IPS-18a (cell line): ENCODE measurements at regions not wholly inside any gene's neighbourhood (a gene's known extent, or its start where the extent isn't known, plus 50 kb on each side); places are given as distances from the start of the nearest gene placed in this dataset.

Experiments used
- H3K27ac ChIP-seq: one replicate; pipeline ENCODE4 v1.5.1; 2013; ENCODE audit warnings: low read length
- H3K27me3 ChIP-seq: one replicate; pipeline ENCODE4 v1.6.1; 2013; ENCODE audit warnings: mild to moderate bottlenecking, low read length; ENCODE audit not compliant: control insufficient read depth, insufficient read depth
- H3K36me3 ChIP-seq: one replicate; pipeline ENCODE4 v1.6.1; 2013; ENCODE audit warnings: low read depth, low read length; ENCODE audit not compliant: control insufficient read depth
- H3K4me1 ChIP-seq: one replicate; pipeline ENCODE4 v1.6.1; 2013; ENCODE audit warnings: low read depth, low read length; ENCODE audit not compliant: control insufficient read depth
- H3K4me3 ChIP-seq: one replicate; pipeline ENCODE4 v1.5.1; 2013; ENCODE audit warnings: low read length
- H3K9ac ChIP-seq: one replicate; pipeline ENCODE4 v1.6.1; 2013; ENCODE audit warnings: mild to moderate bottlenecking, low read length, moderate library complexity
- H3K9me3 ChIP-seq: one replicate; pipeline ENCODE4 v1.6.1; 2013; ENCODE audit warnings: low read depth, low read length; ENCODE audit not compliant: control insufficient read depth

DNA sequence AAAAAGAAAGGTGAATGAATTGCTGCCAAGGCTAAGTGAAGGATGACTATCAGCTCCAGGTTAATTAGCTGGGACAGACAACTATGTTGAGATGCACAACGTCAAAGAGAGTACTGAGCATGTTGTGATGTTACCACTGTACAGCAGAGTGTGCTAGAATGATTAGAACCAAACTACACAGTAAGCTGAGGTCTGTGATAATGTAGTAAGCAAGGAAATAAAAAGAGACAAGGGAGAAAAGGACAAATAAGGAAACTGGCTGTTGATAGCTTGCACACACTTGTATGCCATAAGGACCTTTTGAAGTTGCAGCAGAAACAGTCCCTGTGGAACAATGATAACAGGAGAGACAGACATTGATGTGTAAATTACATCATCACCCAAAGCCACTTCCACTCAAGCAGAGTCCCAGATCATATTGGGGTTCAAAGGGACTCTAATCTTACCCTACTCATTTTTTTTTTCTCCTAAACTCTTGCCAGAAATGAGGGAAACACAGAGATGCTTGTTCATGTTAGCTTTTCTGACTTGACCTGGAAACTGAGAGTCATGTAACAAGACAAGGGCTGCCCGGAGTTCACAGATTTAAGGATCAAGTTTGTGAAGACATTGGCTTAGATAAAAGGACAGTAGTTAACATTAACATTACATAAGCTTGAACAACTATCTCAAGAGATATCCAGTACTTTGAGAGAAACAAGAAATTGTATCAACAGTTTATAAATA, 189.9 kb downstream of the CENPW start:
- Histone ChIP-seq H3K27me3 (no peaks in the 10 kb centered on the region), H3K4me3 (no peak overlapping the region), H3K27ac (no peak overlapping the region), H3K4me1 (peaks cover 5% of the 10 kb centered on the region), H3K36me3 (no peaks in the 10 kb centered on the region), H3K9ac (no peak overlapping the region), H3K9me3 (no peaks in the 10 kb centered on the region)

DNA sequence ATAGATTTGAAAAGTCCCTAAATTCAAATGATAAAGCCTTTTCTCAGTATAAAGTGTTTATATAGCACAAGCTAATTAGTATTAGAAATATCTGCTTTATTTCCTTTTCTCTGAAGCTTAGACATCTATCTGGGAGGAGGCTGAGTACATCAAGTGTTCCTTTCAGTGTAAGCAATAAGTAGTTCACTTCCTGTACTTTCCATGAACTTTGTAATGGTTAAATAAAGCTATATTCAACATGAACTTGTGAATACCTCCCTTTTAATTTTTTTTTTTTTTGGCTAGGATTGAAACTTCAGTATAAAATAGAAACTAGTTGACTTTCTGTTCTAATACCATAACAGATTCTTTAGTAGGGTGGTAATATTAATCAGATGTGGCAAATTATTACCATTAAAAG, 190.9 kb downstream of the CENPW start:
- no peak overlapping the region for H3K9ac ChIP-seq
- no peak overlapping the region for H3K27ac ChIP-seq
- no peaks in the 10 kb centered on the region for H3K36me3 ChIP-seq
- H3K27me3 ChIP-seq, result no peaks in the 10 kb centered on the region
- no peak overlapping the region for H3K4me3 ChIP-seq
- H3K9me3 ChIP-seq, result no peaks in the 10 kb centered on the region
- H3K4me1 ChIP-seq, result peaks cover 5% of the 10 kb centered on the region

DNA sequence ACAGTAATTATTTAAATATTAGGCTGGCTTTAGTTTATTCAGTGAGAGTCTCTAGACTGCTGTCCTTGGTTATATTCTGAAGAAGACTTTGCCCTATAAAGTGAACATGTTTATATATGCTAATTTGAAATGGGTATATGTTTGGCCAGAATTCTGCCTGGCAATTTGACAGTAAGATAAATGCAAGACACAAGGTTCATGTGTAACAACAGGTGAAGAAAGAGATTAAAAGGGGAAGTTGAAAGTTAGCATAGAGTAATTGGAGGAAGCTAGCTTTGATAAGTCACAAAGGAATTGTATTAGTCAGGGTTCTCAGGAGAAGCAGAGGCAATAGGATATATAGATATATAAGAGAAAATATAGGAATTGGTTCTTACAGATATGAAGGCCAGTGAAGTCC, 191.4 kb downstream of the CENPW start:
- Histone ChIP-seq H3K9me3 (no peaks in the 10 kb centered on the region), H3K4me1 (peaks cover 2% of the 10 kb centered on the region), H3K4me3 (no peak overlapping the region), H3K27me3 (no peaks in the 10 kb centered on the region), H3K36me3 (no peaks in the 10 kb centered on the region), H3K27ac (no peak overlapping the region), H3K9ac (no peak overlapping the region)

DNA sequence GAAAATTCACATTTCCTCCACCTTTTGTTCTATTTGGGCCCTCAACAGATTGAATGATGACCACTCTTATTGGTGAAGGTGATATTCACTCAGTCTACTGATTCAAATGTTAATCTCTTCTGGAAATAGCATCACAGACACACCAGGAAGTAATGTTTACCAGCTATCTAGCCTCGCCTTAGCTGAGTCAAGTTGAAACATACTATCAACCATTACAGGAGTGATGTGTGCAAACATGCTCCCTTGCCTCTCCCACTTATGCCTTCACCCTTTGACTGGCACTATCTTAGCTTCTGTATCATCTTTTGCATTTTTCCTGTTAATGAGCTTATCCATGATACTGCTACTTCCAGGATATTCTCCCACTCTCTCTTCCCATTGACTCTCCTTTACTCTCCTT, 191.9 kb downstream of the CENPW start:
- Histone ChIP-seq H3K9ac (no peak overlapping the region), H3K27me3 (no peaks in the 10 kb centered on the region), H3K4me1 (no peaks in the 10 kb centered on the region), H3K9me3 (no peaks in the 10 kb centered on the region), H3K4me3 (no peak overlapping the region), H3K27ac (no peak overlapping the region), H3K36me3 (no peaks in the 10 kb centered on the region)

DNA sequence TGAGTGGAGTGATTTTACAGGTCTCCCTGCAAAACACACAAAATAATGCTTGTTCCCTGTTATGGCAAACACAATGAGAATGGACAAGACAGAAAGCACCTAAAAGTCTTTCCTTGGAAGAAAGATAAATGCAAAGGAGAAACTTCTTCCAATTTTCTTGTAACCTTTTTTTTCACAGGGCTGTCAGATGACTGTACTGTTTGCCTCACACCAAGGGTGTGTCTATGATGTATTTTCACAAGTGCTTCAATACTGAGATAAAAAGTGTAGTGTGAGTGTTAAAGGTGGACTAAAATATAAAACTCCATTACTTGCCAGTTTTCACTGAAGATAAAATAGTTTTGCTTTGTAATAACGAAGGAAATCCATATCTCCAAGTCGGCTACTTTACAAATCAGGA, 194.5 kb downstream of the CENPW start:
- Histone ChIP-seq H3K9me3 (no peaks in the 10 kb centered on the region), H3K4me1 (no peaks in the 10 kb centered on the region), H3K9ac (no peak overlapping the region), H3K27ac (no peak overlapping the region), H3K36me3 (no peaks in the 10 kb centered on the region), H3K4me3 (no peak overlapping the region), H3K27me3 (no peaks in the 10 kb centered on the region)

DNA sequence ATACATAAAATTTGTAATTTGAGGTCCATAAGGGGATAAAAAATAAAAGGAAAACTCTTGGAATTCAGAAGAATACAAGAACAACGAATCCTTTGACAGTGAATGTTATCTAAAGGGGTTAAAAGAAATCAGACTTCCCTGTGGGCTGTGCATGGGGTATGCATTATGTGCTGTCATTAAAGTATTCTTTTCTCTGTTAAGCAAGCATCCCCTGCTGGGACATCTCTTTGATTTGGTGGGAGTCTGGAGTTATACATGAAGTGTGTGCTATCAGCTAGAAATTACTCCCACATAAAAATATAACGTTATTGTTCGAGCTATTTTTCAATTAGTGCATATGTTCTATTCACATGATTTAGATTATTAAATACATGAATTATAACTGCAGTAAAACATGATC, 195.2 kb downstream of the CENPW start:
- Histone ChIP-seq H3K4me3 (no peak overlapping the region), H3K4me1 (no peaks in the 10 kb centered on the region), H3K9ac (no peak overlapping the region), H3K27ac (no peak overlapping the region), H3K9me3 (no peaks in the 10 kb centered on the region), H3K36me3 (no peaks in the 10 kb centered on the region), H3K27me3 (no peaks in the 10 kb centered on the region)

DNA sequence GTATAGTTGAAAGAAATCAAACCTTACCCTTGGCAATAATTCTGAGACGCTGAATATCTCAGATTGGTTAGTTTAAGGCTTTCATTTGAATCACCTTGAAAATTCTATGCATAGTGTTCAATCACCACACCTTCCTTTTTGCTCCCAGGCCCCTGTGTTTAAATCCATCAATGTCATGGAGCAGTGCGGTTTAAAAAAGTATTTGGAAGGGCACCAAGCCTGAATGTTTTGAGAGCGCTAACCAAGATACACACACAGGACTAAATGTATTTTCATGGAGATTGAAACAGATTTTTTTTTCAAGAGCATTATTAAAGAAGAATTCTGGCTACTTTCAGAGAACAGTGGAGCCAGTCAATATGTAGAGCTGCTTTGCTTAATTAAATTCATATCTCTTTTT, 195.7 kb downstream of the CENPW start:
- Histone ChIP-seq H3K4me3 (no peak overlapping the region), H3K9ac (no peak overlapping the region), H3K27ac (no peak overlapping the region), H3K9me3 (no peaks in the 10 kb centered on the region), H3K27me3 (no peaks in the 10 kb centered on the region), H3K36me3 (no peaks in the 10 kb centered on the region), H3K4me1 (no peaks in the 10 kb centered on the region)

DNA sequence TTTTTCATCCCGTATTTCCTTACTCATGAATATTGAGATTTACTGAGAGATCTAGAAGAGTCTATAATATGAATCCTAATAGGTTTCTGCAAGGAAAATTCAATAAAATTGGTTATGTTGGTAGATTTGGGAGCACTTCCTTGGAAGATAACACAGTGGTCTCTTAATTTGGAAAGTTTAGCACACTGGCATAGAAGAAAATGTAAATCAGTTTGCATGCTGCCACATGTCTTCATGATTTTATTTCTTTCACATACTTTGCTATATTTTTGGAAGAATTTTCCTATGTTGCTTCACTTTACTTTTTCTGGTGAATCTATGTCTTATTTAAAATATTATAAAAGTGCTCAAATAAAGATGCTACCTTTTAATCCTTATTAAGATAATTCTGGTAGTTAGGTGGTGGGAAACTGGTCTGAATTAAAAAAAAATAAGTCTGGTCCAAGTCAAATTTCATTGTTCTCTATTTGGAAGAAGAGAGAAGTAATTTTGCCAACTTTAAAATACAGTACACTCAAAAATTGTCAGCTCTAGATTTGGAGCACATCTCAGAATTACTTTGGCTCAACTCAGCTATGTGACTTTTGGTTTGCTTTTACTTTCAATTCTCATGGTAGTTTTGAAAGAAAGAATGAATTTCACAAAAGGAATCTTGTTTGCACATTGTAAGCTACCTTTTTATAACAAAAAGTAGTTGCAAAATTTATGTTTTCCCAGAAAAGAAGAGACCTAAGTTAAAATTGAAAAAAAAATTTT, 197.3 kb downstream of the CENPW start:
- no peaks in the 10 kb centered on the region for H3K4me1 ChIP-seq
- no peak overlapping the region for H3K27ac ChIP-seq
- H3K4me3 ChIP-seq, result no peak overlapping the region
- H3K9ac ChIP-seq, result no peak overlapping the region
- H3K27me3 ChIP-seq, result no peaks in the 10 kb centered on the region
- H3K9me3 ChIP-seq, result no peaks in the 10 kb centered on the region
- H3K36me3 ChIP-seq, result no peaks in the 10 kb centered on the region

DNA sequence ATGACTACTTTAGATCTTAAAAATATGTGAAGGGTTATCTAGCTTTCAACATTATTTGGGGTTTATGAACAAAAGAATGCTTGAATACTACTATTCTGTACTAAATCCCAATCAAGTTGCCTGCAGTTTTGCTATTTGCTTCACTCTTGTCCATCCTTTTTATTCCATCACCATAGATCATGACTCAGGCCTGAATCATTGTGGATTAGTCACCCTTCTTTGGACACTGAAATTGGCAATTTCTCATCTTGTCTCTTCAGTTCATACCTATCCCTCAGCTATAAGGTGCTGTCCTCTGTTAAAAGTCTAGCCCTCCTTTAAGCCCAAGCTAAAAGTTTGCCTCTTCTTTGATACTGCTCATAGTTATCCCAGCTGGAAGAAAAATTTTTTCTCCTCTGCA, 199.1 kb downstream of the CENPW start:
- Histone ChIP-seq H3K36me3 (no peaks in the 10 kb centered on the region), H3K27ac (no peak overlapping the region), H3K27me3 (no peaks in the 10 kb centered on the region), H3K4me1 (no peaks in the 10 kb centered on the region), H3K9ac (no peak overlapping the region), H3K4me3 (no peak overlapping the region), H3K9me3 (no peaks in the 10 kb centered on the region)

DNA sequence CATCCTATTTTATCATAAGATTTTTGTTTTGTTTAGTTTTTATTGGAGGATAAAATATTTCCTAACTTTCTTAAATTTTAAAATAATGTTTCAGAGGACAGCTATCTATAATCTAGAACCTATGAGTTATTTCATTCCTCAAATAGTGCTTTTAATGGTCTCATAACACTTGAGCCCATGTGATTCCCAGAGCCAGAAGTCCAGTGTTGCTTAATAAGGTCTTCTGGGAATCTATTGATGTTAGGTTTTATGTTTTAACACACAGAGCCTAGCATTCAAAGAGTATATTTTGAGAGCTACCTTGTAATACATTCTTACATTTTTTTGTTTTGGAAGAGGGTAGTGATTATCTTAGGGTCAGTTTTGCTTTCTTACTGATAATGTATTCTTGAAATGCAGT, 200.2 kb downstream of the CENPW start:
- Histone ChIP-seq H3K4me3 (no peak overlapping the region), H3K9ac (no peak overlapping the region), H3K27ac (no peak overlapping the region)

DNA sequence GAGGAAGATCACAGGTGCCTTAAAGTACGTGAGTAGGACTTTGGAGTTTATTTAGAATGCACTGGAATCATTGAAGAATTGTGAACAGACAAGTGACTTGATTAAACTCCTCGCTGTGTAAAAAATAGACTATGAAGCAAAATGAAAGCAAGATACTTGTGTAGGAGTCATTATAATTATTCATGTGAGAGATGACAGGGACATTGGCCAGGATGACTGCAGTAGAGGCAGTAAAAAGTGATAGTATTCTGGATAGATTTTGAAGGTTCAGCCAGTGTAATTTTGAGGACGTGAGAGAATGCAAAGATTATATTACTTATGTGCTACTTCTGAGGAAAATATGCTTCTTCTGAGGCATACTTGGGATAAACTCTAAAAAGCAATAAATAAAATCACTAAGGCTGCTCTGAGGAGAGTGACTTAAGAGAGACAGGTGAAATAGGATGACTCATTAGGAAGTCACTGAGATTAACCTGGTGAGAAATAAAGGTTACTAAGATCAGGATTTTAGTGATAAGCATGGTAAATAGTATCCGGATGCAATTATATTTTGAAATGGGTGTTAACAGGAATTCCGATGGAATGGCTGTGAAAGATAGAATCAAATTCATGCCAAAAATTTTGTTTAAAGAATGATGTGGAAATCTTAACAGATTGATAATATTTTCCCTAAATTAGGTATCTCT, 202.0 kb downstream of the CENPW start:
- no peak overlapping the region for H3K27ac ChIP-seq
- no peaks in the 10 kb centered on the region for H3K27me3 ChIP-seq
- H3K9ac ChIP-seq, result no peak overlapping the region
- H3K4me3 ChIP-seq, result no peak overlapping the region
- H3K9me3 ChIP-seq, result no peaks in the 10 kb centered on the region
- no peaks in the 10 kb centered on the region for H3K4me1 ChIP-seq
- no peaks in the 10 kb centered on the region for H3K36me3 ChIP-seq

More for the DNA sequence above, 200.2 kb downstream of the CENPW start:
- no peaks in the 10 kb centered on the region for H3K9me3 ChIP-seq
- no peaks in the 10 kb centered on the region for H3K4me1 ChIP-seq
- no peaks in the 10 kb centered on the region for H3K36me3 ChIP-seq
- no peaks in the 10 kb centered on the region for H3K27me3 ChIP-seq
